H9 (cell line): ENCODE measurements at regions not wholly inside any gene's neighbourhood (a gene's known extent, or its start where the extent isn't known, plus 50 kb on each side); places are given as distances from the start of the nearest gene placed in this dataset.

Experiments used
- DNase-seq: peaks from one replicate; pipeline ENCODE4 v3.0.0-alpha.2; 2017
- H2AFZ ChIP-seq: one replicate; pipeline ENCODE4 v1.6.1; 2013; ENCODE audit warnings: mild to moderate bottlenecking, low read length, control low read depth, moderate library complexity
- H2AK5ac ChIP-seq: 2 replicates; pipeline ENCODE4 v1.6.1; 2013; ENCODE audit warnings: low read length, control low read depth, mixed read lengths; ENCODE audit not compliant: insufficient read length
- H2BK120ac ChIP-seq: one replicate; pipeline ENCODE4 v1.6.1; 2013; ENCODE audit warnings: low read depth, mild to moderate bottlenecking, low read length, control low read depth, inconsistent platforms; ENCODE audit not compliant: poor library complexity, severe bottlenecking
- H2BK12ac ChIP-seq: 2 replicates; pipeline ENCODE4 v1.6.1; 2013; ENCODE audit warnings: low read length, control low read depth, mixed read lengths, low read depth; ENCODE audit not compliant: insufficient read length
- H2BK15ac ChIP-seq: 2 replicates; pipeline ENCODE4 v1.6.1; 2013; ENCODE audit warnings: low read depth, low read length, control low read depth
- H2BK20ac ChIP-seq: one replicate; pipeline ENCODE4 v1.6.1; 2013; ENCODE audit warnings: low read depth, mild to moderate bottlenecking, low read length, control low read depth, inconsistent platforms; ENCODE audit not compliant: poor library complexity, severe bottlenecking
- H2BK5ac ChIP-seq: 2 replicates; pipeline ENCODE4 v1.6.1; 2013; ENCODE audit warnings: low read length, control low read depth, mixed read lengths; ENCODE audit not compliant: insufficient read length
- H3K14ac ChIP-seq: 2 replicates; pipeline ENCODE4 v1.6.1; 2013; ENCODE audit warnings: low read length, control low read depth; ENCODE audit not compliant: insufficient read depth
- H3K18ac ChIP-seq: 2 replicates; pipeline ENCODE4 v1.6.1; 2013; ENCODE audit warnings: low read depth, mild to moderate bottlenecking, mixed read lengths, low read length, control low read depth; ENCODE audit not compliant: insufficient read length
- H3K23ac ChIP-seq: 2 replicates; pipeline ENCODE4 v1.6.1; 2013; ENCODE audit warnings: low read length, control low read depth, mixed read lengths, low read depth; ENCODE audit not compliant: insufficient read length
- H3K23me2 ChIP-seq: 2 replicates; pipeline ENCODE4 v1.6.1; 2013; ENCODE audit warnings: low read depth, mild to moderate bottlenecking, mixed read lengths, low read length, control low read depth; ENCODE audit not compliant: insufficient read length, poor library complexity, severe bottlenecking
- H3K27ac ChIP-seq: 2 replicates; pipeline ENCODE4 v1.5.1; 2013; ENCODE audit warnings: low read length, control low read depth, mixed read lengths, low read depth; ENCODE audit not compliant: insufficient read length
- H3K27me3 ChIP-seq: 2 replicates; pipeline ENCODE4 v1.6.1; 2013; ENCODE audit warnings: low read length, control low read depth, inconsistent platforms; ENCODE audit not compliant: insufficient read depth
- H3K4ac ChIP-seq: 2 replicates; pipeline ENCODE4 v1.6.1; 2013; ENCODE audit warnings: low read depth, mild to moderate bottlenecking, control low read depth, inconsistent platforms, low read length, moderate library complexity
- H3K4me1 ChIP-seq: 2 replicates; pipeline ENCODE4 v1.6.1; 2013; ENCODE audit warnings: low read length, control low read depth, inconsistent platforms; ENCODE audit not compliant: insufficient read depth
- H3K4me2 ChIP-seq: 2 replicates; pipeline ENCODE4 v1.6.1; 2013; ENCODE audit warnings: low read length, control low read depth, mixed read lengths; ENCODE audit not compliant: insufficient read length, insufficient read depth
- H3K56ac ChIP-seq: 2 replicates; pipeline ENCODE4 v1.6.1; 2013; ENCODE audit warnings: low read depth, mild to moderate bottlenecking, mixed read lengths, low read length, control low read depth; ENCODE audit not compliant: insufficient read length
- H3K79me1 ChIP-seq: 2 replicates; pipeline ENCODE4 v1.6.1; 2013; ENCODE audit warnings: low read depth, mild to moderate bottlenecking, moderate library complexity, low read length, control low read depth, inconsistent platforms; ENCODE audit not compliant: insufficient read depth, poor library complexity, severe bottlenecking
- H3K79me2 ChIP-seq: 2 replicates; pipeline ENCODE4 v1.6.1; 2013; ENCODE audit warnings: low read length, control low read depth, inconsistent platforms; ENCODE audit not compliant: insufficient read depth
- H3K9ac ChIP-seq: 2 replicates; pipeline ENCODE4 v1.6.1; 2013; ENCODE audit warnings: low read length, control low read depth, mixed read lengths; ENCODE audit not compliant: insufficient read length; ENCODE audit errors: extremely low read depth
- H3K9me3 ChIP-seq: one replicate; pipeline ENCODE4 v1.6.1; 2013; ENCODE audit warnings: low read depth, low read length, inconsistent platforms; ENCODE audit not compliant: control insufficient read depth
- H3T11ph ChIP-seq: one replicate; pipeline ENCODE4 v1.6.1; 2013; ENCODE audit warnings: mild to moderate bottlenecking, low read length, control low read depth, inconsistent platforms
- H4K20me1 ChIP-seq: one replicate; pipeline ENCODE4 v1.6.1; 2013; ENCODE audit not compliant: control insufficient read depth, insufficient read length, insufficient read depth
- H4K5ac ChIP-seq: 2 replicates; pipeline ENCODE4 v1.6.1; 2013; ENCODE audit warnings: low read depth, mild to moderate bottlenecking, mixed read lengths, low read length, control low read depth; ENCODE audit not compliant: insufficient read length
- H4K8ac ChIP-seq: replicated peaks from 2 replicates; pipeline ENCODE4 v1.6.1; 2013; ENCODE audit warnings: low read length, control low read depth, mixed read lengths, low read depth; ENCODE audit not compliant: insufficient read length
- H4K91ac ChIP-seq: 2 replicates; pipeline ENCODE4 v1.6.1; 2013; ENCODE audit warnings: low read depth, mild to moderate bottlenecking, moderate library complexity, mixed read lengths, low read length, control low read depth; ENCODE audit not compliant: insufficient read length
- H3K27ac Mint-ChIP-seq, 3 experiments: 2 replicates in 2 of 3; 3 replicates in 1 of 3; pipeline ENCODE4 v1.8.0; 2020 to 2021; ENCODE audit warnings: mixed read lengths in 3 of 3, mild to moderate bottlenecking in 1 of 3, moderate library complexity in 1 of 3
- H3K27me3 Mint-ChIP-seq: 2 replicates; pipeline ENCODE4 v1.8.0; 2021; ENCODE audit warnings: low read depth, mild to moderate bottlenecking, moderate library complexity, mixed read lengths
- H3K36me3 Mint-ChIP-seq, 3 experiments: 2 replicates in 2 of 3; 3 replicates in 1 of 3; pipeline ENCODE4 v1.8.0; 2020 to 2021; ENCODE audit warnings: low read depth in 3 of 3, mixed read lengths in 3 of 3; ENCODE audit not compliant: insufficient read depth in 1 of 3
- H3K4me1 Mint-ChIP-seq, 2 experiments: 2 replicates each; pipeline ENCODE4 v1.8.0; 2020; ENCODE audit warnings: mixed read lengths in 2 of 2
- H3K4me3 Mint-ChIP-seq, 2 experiments: 2 replicates in 1 of 2; 3 replicates in 1 of 2; pipeline ENCODE4 v1.8.0; 2020 to 2021; ENCODE audit warnings: mild to moderate bottlenecking in 2 of 2, mixed read lengths in 2 of 2, moderate library complexity in 1 of 2
- H3K9me3 Mint-ChIP-seq, 2 experiments: 2 replicates in 1 of 2; 3 replicates in 1 of 2; pipeline ENCODE4 v1.8.0; 2020; ENCODE audit warnings: mild to moderate bottlenecking in 2 of 2, mixed read lengths in 2 of 2, moderate library complexity in 1 of 2
- CTCF ChIP-seq: fragments of 200-600 bp; sonication (generic); conservative IDR thresholded peaks from 3 replicates; pipeline ENCODE4 v1.8.0; 2021; ENCODE audit warnings: antibody characterized with exemption, mild to moderate bottlenecking
- WGBS: extraction: QIAGEN DNeasy Blood & Tissue Kit; methylation state at CpG from one replicate; pipeline ENCODE4 v1.1.7; 2013; ENCODE audit warnings: missing lambda C conversion rate, low lambda C conversion rate, mixed read lengths; ENCODE audit not compliant: insufficient read length; ENCODE audit errors: extremely low coverage; 5-methylcytosine and 5-hydroxymethylcytosine counted together

DNA sequence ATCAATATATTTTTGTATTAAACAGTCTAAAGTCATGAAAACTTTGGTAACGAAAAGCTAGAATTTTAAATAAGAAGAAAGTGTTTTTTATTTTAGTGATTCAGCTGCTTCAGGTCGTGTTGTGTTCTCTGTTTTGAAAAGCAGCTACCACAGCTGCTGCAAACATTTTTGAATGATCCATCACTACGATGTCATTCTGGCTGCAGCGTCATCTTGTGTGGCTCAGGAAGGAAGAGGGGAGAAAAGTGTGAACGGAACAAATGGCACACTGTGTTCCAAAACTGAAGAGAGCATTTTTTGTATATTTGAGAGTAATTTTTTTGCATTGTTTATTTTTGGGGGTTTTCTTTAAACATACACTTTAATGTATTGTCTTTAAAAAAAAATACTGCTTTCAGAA, 323.0 kb upstream of the ADGRL2 start:
- Histone ChIP-seq H3K4me2 (no peak overlapping the region), H2BK20ac (no peak overlapping the region), H3T11ph (no peak overlapping the region), H3K23me2 (no peaks in the 10 kb centered on the region), H2AFZ (no peak overlapping the region), H2AK5ac (no peak overlapping the region), H4K20me1 (no peaks in the 10 kb centered on the region), H2BK12ac (no peak overlapping the region), H3K14ac (no peak overlapping the region), H3K23ac (no peak overlapping the region), H3K79me1 (no peaks in the 10 kb centered on the region), H3K56ac (no peak overlapping the region), H3K4ac (no peak overlapping the region), H3K27me3 (no peaks in the 10 kb centered on the region), H2BK120ac (no peak overlapping the region), H2BK5ac (no peak overlapping the region), H4K5ac (no peak overlapping the region), H3K4me1 (no peaks in the 10 kb centered on the region), H3K9me3 (no peaks in the 10 kb centered on the region), H4K91ac (no peak overlapping the region), H4K8ac (no peak overlapping the region), H3K18ac (no peak overlapping the region), H3K79me2 (no peaks in the 10 kb centered on the region), H3K9ac (no peak overlapping the region), H3K27ac (no peak overlapping the region), H2BK15ac (no peak overlapping the region)
- no peak for DNase-seq
- no peaks in the 10 kb centered on the region for H3K27me3 Mint-ChIP-seq
- WGBS: no CpG with 5 or more reads among the region's 5 CpGs
- no peaks in the 10 kb centered on the region for H3K36me3 Mint-ChIP-seq
- H3K4me3 Mint-ChIP-seq: no peak overlapping the region
- H3K4me1 Mint-ChIP-seq: peaks cover 0 to 8% of the 10 kb centered on the region in 2 experiments; a peak in 3 of 4 replicates
- H3K9me3 Mint-ChIP-seq: no peaks in the 10 kb centered on the region
- H3K27ac Mint-ChIP-seq: no peak overlapping the region
- no peak for TF ChIP-seq CTCF
